Astrocyte (in vitro differentiated cells and primary cell): ENCODE measurements at regions not wholly inside any gene's neighbourhood (a gene's known extent, or its start where the extent isn't known, plus 50 kb on each side); places are given as distances from the start of the nearest gene placed in this dataset.

Experiments used
- CTCF ChIP-seq: IDR thresholded peaks from 2 replicates; pipeline ENCODE4 v1.5.1; 2011; ENCODE audit warnings: low read depth, mild to moderate bottlenecking, inconsistent platforms, low read length, moderate library complexity; ENCODE audit not compliant: insufficient read depth
- EZH2 ChIP-seq: IDR thresholded peaks from 2 replicates; pipeline ENCODE4 v1.6.1; 2012; ENCODE audit warnings: mild to moderate bottlenecking, low read length, inconsistent platforms; ENCODE audit not compliant: insufficient read depth

DNA sequence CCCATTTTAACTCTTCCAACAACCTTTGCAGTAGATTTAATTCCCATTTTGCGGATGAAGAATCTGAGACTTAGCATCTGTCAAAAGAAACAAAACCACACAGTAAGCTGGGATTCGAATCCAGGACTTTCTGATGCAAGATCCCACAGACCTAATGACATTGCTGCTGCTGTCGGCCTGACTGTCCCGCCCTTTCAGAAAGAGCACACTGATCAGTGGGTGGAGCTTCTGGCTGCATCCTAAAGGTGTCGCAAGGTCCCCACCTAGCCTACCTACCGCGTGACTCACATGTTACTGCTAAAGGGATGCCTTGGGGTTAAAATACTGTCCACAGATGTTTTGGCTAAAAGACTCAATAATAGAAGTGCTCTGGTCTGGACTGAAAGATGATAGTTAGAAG is 134.7 kb downstream of the EMX2 start:
- TF ChIP-seq CTCF: no peak
- TF ChIP-seq EZH2: no peak
